WTC11 (cell line): ENCODE measurements at regions not wholly inside any gene's neighbourhood (a gene's known extent, or its start where the extent isn't known, plus 50 kb on each side); places are given as distances from the start of the nearest gene placed in this dataset.

ENCODE experiments used
- ATAC-seq: fragments of 200-7000 bp; cut with Tn5 transposase; 2 replicates; pipeline ENCODE4 v1.10.0; 2021; ENCODE audit warnings: mild to moderate bottlenecking, moderate library complexity
- CTCF ChIA-PET: fragments of 300-600 bp; sonication (Branson Sonifier 250); formaldehyde crosslinking; loops from one replicate; lab custom pipeline; 2021; ENCODE audit warnings: antibody characterized with exemption; lab: Charles Lee
- POLR2A ChIA-PET: fragments of 350-600 bp; sonication (Branson Sonifier 250); formaldehyde crosslinking; loops from one replicate; lab custom pipeline; 2021; ENCODE audit warnings: antibody characterized with exemption; lab: Charles Lee
- DNase-seq: peaks from one replicate; pipeline ENCODE4 v3.0.0; 2021; ENCODE audit warnings: low spot score
- H3K27ac Mint-ChIP-seq: 2 replicates; pipeline ENCODE4 v1.8.0; 2021; ENCODE audit warnings: mixed read lengths
- H3K27me3 Mint-ChIP-seq: 2 replicates; pipeline ENCODE4 v1.8.0; 2021; ENCODE audit warnings: low read depth, mild to moderate bottlenecking, moderate library complexity, mixed read lengths
- H3K36me3 Mint-ChIP-seq: 2 replicates; pipeline ENCODE4 v1.8.0; 2021; ENCODE audit warnings: mixed read lengths
- H3K4me1 Mint-ChIP-seq: 2 replicates; pipeline ENCODE4 v1.8.0; 2022; ENCODE audit warnings: mixed read lengths
- H3K4me3 Mint-ChIP-seq: 2 replicates; pipeline ENCODE4 v1.8.0; 2021; ENCODE audit warnings: mild to moderate bottlenecking, moderate library complexity, mixed read lengths
- H3K9me3 Mint-ChIP-seq: 2 replicates; pipeline ENCODE4 v1.8.0; 2021; ENCODE audit warnings: mixed read lengths
- EMX1 ChIP-seq: fragments of 250-450 bp; sonication (Bioruptor Pico); IDR thresholded peaks from 2 replicates; pipeline ENCODE4 v1.8.0; 2021; ENCODE audit warnings: mild to moderate bottlenecking
- ESRRA ChIP-seq: sonication (generic); formaldehyde crosslinking; IDR thresholded peaks from 2 replicates; pipeline ENCODE4 v1.8.1; 2022; ENCODE audit warnings: mild to moderate bottlenecking, missing genetic modification reagents, borderline replicate concordance
- FOXJ3 ChIP-seq: sonication (generic); formaldehyde crosslinking; IDR thresholded peaks from 2 replicates; pipeline ENCODE4 v1.9.0; 2021; ENCODE audit warnings: missing genetic modification reagents, mild to moderate bottlenecking, borderline replicate concordance
- FOXP1 ChIP-seq: sonication (generic); formaldehyde crosslinking; IDR thresholded peaks from 2 replicates; pipeline ENCODE4 v1.8.0; 2022; ENCODE audit warnings: missing genetic modification reagents, mild to moderate bottlenecking, moderate library complexity, borderline replicate concordance
- GABPB1 ChIP-seq: sonication (generic); formaldehyde crosslinking; IDR thresholded peaks from 2 replicates; pipeline ENCODE4 v1.8.1; 2023; ENCODE audit warnings: mild to moderate bottlenecking, missing genetic modification reagents
- GRHL2 ChIP-seq: fragments of 250-450 bp; sonication (Bioruptor Pico); IDR thresholded peaks from 2 replicates; pipeline ENCODE4 v1.8.0; 2022; ENCODE audit warnings: mild to moderate bottlenecking, moderate library complexity; ENCODE audit not compliant: insufficient replicate concordance, severe bottlenecking
- JAZF1 ChIP-seq: fragments of 250-450 bp; sonication (Bioruptor Pico); IDR thresholded peaks from 2 replicates; pipeline ENCODE4 v1.9.0; 2021; ENCODE audit warnings: moderate library complexity, mild to moderate bottlenecking, inconsistent platforms
- JUN ChIP-seq: sonication (generic); formaldehyde crosslinking; IDR thresholded peaks from 2 replicates; pipeline ENCODE4 v1.8.0; 2023; ENCODE audit warnings: mild to moderate bottlenecking, missing genetic modification reagents
- NFATC4 ChIP-seq: fragments of 250-450 bp; sonication (Bioruptor Pico); IDR thresholded peaks from 2 replicates; pipeline ENCODE4 v1.9.0; 2021; ENCODE audit warnings: mild to moderate bottlenecking
- NFE2L1 ChIP-seq: sonication (generic); formaldehyde crosslinking; IDR thresholded peaks from 2 replicates; pipeline ENCODE4 v1.8.1; 2023; ENCODE audit warnings: missing genetic modification reagents
- NR1H2 ChIP-seq: sonication (generic); formaldehyde crosslinking; IDR thresholded peaks from 2 replicates; pipeline ENCODE4 v1.9.0; 2021; ENCODE audit warnings: mild to moderate bottlenecking, moderate library complexity, missing genetic modification reagents
- NR2C2 ChIP-seq: sonication (generic); formaldehyde crosslinking; IDR thresholded peaks from 2 replicates; pipeline ENCODE4 v1.8.0; 2022; ENCODE audit warnings: mild to moderate bottlenecking, missing genetic modification reagents
- TEAD4 ChIP-seq: sonication (generic); formaldehyde crosslinking; IDR thresholded peaks from 2 replicates; pipeline ENCODE4 v1.8.0; 2022; ENCODE audit warnings: mild to moderate bottlenecking, missing genetic modification reagents
- TF ChIP-seq, protein P1 (sequence below): sonication (generic); formaldehyde crosslinking; IDR thresholded peaks from 2 replicates; pipeline ENCODE4 v1.8.0; 2023; ENCODE audit warnings: missing genetic modification reagents, mild to moderate bottlenecking, borderline replicate concordance
- TF ChIP-seq, protein P2 (sequence below): sonication (generic); formaldehyde crosslinking; IDR thresholded peaks from 2 replicates; pipeline ENCODE4 v1.8.0; 2023; ENCODE audit warnings: missing genetic modification reagents
- TF ChIP-seq, protein P3 (sequence below): fragments of 250-450 bp; sonication (Bioruptor Pico); IDR thresholded peaks from 2 replicates; pipeline ENCODE4 v1.8.0; 2021; ENCODE audit warnings: mild to moderate bottlenecking
- TF ChIP-seq, protein P4 (sequence below): sonication (generic); formaldehyde crosslinking; IDR thresholded peaks from 2 replicates; pipeline ENCODE4 v1.8.0; 2022; ENCODE audit warnings: mild to moderate bottlenecking, missing genetic modification reagents
- TF ChIP-seq, protein P5 (sequence below): sonication (generic); formaldehyde crosslinking; IDR thresholded peaks from 2 replicates; pipeline ENCODE4 v1.8.1; 2022; ENCODE audit warnings: missing genetic modification reagents, borderline replicate concordance
- TF ChIP-seq, protein P6 (sequence below): fragments of 250-450 bp; sonication (Bioruptor Pico); IDR thresholded peaks from 2 replicates; pipeline ENCODE4 v1.9.0; 2021; ENCODE audit warnings: mild to moderate bottlenecking

DNA sequence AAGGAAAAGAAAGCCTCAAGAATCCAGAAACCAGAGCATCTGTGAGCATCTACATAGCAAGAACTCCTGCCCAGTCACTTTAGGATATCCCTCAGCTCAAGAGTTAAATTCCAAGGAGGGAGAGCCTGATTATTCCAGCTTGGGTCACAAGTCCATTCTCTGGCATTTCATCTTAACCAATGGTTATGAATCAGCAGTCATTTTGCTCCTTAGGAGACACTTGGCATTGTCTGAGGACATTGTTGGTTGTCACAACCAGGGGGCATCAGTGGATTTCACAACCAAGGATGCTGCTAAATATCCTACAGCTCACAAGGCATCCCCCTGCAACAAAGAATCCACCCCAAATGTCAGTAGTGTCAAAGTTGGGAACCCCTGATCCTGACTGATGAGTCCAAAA, 51.0 kb upstream of the LMCD1 start:
- H3K27me3 Mint-ChIP-seq, result no peaks in the 10 kb centered on the region; the same call in 1 of the 2 replicates
- ChIA-PET CTCF (interaction anchor here (0.9 to 1.4 kb wide), 5 partner anchors 9 to 172 kb away, joined by 3 to 5 read pairs (median 4); no protein-coding TSS in a partner anchor), POLR2A (no interaction called here)
- ATAC-seq (peak; percentile 47; the same call in 1 of the 2 replicates), DNase-seq (no peak)
- H3K4me3 Mint-ChIP-seq, result no peak overlapping the region
- TF ChIP-seq, protein P1, sequence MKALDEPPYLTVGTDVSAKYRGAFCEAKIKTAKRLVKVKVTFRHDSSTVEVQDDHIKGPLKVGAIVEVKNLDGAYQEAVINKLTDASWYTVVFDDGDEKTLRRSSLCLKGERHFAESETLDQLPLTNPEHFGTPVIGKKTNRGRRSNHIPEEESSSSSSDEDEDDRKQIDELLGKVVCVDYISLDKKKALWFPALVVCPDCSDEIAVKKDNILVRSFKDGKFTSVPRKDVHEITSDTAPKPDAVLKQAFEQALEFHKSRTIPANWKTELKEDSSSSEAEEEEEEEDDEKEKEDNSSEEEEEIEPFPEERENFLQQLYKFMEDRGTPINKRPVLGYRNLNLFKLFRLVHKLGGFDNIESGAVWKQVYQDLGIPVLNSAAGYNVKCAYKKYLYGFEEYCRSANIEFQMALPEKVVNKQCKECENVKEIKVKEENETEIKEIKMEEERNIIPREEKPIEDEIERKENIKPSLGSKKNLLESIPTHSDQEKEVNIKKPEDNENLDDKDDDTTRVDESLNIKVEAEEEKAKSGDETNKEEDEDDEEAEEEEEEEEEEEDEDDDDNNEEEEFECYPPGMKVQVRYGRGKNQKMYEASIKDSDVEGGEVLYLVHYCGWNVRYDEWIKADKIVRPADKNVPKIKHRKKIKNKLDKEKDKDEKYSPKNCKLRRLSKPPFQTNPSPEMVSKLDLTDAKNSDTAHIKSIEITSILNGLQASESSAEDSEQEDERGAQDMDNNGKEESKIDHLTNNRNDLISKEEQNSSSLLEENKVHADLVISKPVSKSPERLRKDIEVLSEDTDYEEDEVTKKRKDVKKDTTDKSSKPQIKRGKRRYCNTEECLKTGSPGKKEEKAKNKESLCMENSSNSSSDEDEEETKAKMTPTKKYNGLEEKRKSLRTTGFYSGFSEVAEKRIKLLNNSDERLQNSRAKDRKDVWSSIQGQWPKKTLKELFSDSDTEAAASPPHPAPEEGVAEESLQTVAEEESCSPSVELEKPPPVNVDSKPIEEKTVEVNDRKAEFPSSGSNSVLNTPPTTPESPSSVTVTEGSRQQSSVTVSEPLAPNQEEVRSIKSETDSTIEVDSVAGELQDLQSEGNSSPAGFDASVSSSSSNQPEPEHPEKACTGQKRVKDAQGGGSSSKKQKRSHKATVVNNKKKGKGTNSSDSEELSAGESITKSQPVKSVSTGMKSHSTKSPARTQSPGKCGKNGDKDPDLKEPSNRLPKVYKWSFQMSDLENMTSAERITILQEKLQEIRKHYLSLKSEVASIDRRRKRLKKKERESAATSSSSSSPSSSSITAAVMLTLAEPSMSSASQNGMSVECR (CRISPR knock-in tag), result no peak
- TF ChIP-seq JAZF1 (CRISPR knock-in tag) (no peak), EMX1 (CRISPR knock-in tag) (no peak), NR1H2 (CRISPR knock-in tag) (no peak), GABPB1 (no peak), GRHL2 (CRISPR knock-in tag) (no peak)
- TF ChIP-seq, protein P2, sequence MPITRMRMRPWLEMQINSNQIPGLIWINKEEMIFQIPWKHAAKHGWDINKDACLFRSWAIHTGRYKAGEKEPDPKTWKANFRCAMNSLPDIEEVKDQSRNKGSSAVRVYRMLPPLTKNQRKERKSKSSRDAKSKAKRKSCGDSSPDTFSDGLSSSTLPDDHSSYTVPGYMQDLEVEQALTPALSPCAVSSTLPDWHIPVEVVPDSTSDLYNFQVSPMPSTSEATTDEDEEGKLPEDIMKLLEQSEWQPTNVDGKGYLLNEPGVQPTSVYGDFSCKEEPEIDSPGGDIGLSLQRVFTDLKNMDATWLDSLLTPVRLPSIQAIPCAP, result no peak
- TF ChIP-seq, protein P3, sequence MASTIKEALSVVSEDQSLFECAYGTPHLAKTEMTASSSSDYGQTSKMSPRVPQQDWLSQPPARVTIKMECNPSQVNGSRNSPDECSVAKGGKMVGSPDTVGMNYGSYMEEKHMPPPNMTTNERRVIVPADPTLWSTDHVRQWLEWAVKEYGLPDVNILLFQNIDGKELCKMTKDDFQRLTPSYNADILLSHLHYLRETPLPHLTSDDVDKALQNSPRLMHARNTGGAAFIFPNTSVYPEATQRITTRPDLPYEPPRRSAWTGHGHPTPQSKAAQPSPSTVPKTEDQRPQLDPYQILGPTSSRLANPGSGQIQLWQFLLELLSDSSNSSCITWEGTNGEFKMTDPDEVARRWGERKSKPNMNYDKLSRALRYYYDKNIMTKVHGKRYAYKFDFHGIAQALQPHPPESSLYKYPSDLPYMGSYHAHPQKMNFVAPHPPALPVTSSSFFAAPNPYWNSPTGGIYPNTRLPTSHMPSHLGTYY (CRISPR knock-in tag), result no peak
- no peak overlapping the region for H3K27ac Mint-ChIP-seq
- no peaks in the 10 kb centered on the region for H3K4me1 Mint-ChIP-seq
- H3K9me3 Mint-ChIP-seq, result peaks cover 7% of the 10 kb centered on the region
- H3K36me3 Mint-ChIP-seq, result no peaks in the 10 kb centered on the region

DNA sequence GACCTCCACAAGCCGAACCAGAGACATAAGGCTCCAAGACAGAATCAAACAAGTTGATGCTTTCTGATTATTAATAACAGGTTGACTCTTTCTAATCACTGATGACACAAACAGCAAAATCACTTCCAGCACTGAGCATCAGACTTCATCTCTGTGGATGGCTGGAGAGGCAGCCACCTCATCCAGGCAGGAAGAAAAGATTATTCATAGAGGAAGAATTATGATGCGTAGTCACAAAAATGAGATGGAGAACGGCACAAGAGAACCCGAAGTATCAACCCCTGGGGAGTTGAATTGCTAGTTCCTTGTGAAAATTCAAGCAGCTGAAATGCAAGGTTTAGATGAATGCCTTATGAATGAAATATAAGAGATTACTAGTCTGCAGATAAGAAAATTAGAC, 49.9 kb upstream of the LMCD1 start:
- no peaks in the 10 kb centered on the region; the same call in 1 of the 2 replicates for H3K27me3 Mint-ChIP-seq
- ChIA-PET CTCF (interaction anchor here (1.3 to 1.4 kb wide), 2 partner anchors 10 to 156 kb away, joined by 3 to 4 read pairs; no protein-coding TSS in a partner anchor), POLR2A (no interaction called here)
- H3K4me1 Mint-ChIP-seq, result peaks cover 8% of the 10 kb centered on the region
- no peak overlapping the region for H3K4me3 Mint-ChIP-seq
- H3K36me3 Mint-ChIP-seq, result no peaks in the 10 kb centered on the region
- no peak for ATAC-seq
- DNase-seq, result no peak
- H3K9me3 Mint-ChIP-seq, result peaks cover 7% of the 10 kb centered on the region
- H3K27ac Mint-ChIP-seq, result no peak overlapping the region
- TF ChIP-seq ESRRA (CRISPR knock-in tag) (no peak), FOXP1 (CRISPR knock-in tag) (no peak), FOXJ3 (CRISPR knock-in tag) (no peak), NFE2L1 (CRISPR knock-in tag) (no peak), NFATC4 (no peak), TEAD4 (CRISPR knock-in tag) (no peak), NR2C2 (no peak), JUN (CRISPR knock-in tag) (no peak)
- TF ChIP-seq, protein P4, sequence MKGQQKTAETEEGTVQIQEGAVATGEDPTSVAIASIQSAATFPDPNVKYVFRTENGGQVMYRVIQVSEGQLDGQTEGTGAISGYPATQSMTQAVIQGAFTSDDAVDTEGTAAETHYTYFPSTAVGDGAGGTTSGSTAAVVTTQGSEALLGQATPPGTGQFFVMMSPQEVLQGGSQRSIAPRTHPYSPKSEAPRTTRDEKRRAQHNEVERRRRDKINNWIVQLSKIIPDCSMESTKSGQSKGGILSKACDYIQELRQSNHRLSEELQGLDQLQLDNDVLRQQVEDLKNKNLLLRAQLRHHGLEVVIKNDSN (CRISPR knock-in tag), result no peak
- TF ChIP-seq, protein P5, sequence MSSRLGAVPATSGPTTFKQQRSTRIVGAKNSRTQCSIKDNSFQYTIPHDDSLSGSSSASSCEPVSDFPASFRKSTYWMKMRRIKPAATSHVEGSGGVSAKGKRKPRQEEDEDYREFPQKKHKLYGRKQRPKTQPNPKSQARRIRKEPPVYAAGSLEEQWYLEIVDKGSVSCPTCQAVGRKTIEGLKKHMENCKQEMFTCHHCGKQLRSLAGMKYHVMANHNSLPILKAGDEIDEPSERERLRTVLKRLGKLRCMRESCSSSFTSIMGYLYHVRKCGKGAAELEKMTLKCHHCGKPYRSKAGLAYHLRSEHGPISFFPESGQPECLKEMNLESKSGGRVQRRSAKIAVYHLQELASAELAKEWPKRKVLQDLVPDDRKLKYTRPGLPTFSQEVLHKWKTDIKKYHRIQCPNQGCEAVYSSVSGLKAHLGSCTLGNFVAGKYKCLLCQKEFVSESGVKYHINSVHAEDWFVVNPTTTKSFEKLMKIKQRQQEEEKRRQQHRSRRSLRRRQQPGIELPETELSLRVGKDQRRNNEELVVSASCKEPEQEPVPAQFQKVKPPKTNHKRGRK (CRISPR knock-in tag), result no peak
- TF ChIP-seq, protein P6, sequence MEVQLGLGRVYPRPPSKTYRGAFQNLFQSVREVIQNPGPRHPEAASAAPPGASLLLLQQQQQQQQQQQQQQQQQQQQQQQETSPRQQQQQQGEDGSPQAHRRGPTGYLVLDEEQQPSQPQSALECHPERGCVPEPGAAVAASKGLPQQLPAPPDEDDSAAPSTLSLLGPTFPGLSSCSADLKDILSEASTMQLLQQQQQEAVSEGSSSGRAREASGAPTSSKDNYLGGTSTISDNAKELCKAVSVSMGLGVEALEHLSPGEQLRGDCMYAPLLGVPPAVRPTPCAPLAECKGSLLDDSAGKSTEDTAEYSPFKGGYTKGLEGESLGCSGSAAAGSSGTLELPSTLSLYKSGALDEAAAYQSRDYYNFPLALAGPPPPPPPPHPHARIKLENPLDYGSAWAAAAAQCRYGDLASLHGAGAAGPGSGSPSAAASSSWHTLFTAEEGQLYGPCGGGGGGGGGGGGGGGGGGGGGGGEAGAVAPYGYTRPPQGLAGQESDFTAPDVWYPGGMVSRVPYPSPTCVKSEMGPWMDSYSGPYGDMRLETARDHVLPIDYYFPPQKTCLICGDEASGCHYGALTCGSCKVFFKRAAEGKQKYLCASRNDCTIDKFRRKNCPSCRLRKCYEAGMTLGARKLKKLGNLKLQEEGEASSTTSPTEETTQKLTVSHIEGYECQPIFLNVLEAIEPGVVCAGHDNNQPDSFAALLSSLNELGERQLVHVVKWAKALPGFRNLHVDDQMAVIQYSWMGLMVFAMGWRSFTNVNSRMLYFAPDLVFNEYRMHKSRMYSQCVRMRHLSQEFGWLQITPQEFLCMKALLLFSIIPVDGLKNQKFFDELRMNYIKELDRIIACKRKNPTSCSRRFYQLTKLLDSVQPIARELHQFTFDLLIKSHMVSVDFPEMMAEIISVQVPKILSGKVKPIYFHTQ (CRISPR knock-in tag), result no peak
- TF ChIP-seq, protein P3 (CRISPR knock-in tag), result no peak
